Transverse colon (tissue), 4 donors: ENCODE measurements at regions not wholly inside any gene's neighbourhood (a gene's known extent, or its start where the extent isn't known, plus 50 kb on each side); places are given as distances from the start of the nearest gene placed in this dataset.
A peak's percentile ranks its signal among the peaks of the same experiment; 100 is the strongest.

Source experiments
- DNase-seq: peaks from one replicate; pipeline ENCODE4 v3.0.0-alpha.2; 2019
- H3K27ac ChIP-seq, 4 donors: fragments of 200-600 bp; sonication (generic); 2 replicates each; pipeline ENCODE4 v1.5.1; 2016 to 2018; ENCODE audit warnings: inconsistent platforms in 4 of 4
- H3K27me3 ChIP-seq: fragments of 200-600 bp; sonication (generic); 2 replicates; pipeline ENCODE4 v1.5.1; 2017; ENCODE audit warnings: inconsistent platforms
- H3K36me3 ChIP-seq, 4 donors: fragments of 200-600 bp; sonication (generic); 2 replicates each; pipeline ENCODE4 v1.5.1; 2017 to 2019; ENCODE audit warnings: inconsistent platforms in 4 of 4
- H3K4me1 ChIP-seq, 4 donors: fragments of 200-600 bp; sonication (generic); 2 replicates each; pipeline ENCODE4 v1.5.1; 2017 to 2020; ENCODE audit warnings: inconsistent platforms in 4 of 4
- H3K4me3 ChIP-seq, 4 donors: fragments of 200-600 bp; sonication (generic); 1 replicate in 1 of 4; 2 replicates in 3 of 4; pipeline versions ENCODE4 v1.5.1 to v1.6.1; 2017 to 2019; ENCODE audit warnings: inconsistent platforms in 4 of 4
- H3K9me3 ChIP-seq, 2 donors: fragments of 200-600 bp; sonication (generic); 2 replicates each; pipeline ENCODE4 v1.5.1; 2017 to 2019; ENCODE audit warnings: inconsistent platforms in 2 of 2
- EP300 ChIP-seq: sonication (generic); formaldehyde crosslinking; IDR thresholded peaks from one replicate; pipeline ENCODE4 v1.6.1; 2017; ENCODE audit warnings: antibody characterized with exemption, low read depth
- POLR2A ChIP-seq: fragments of 450-650 bp; IDR thresholded peaks from one replicate; pipeline ENCODE4 v1.6.1; 2016; ENCODE audit warnings: antibody characterized with exemption, mild to moderate bottlenecking, moderate library complexity
- POLR2AphosphoS5 ChIP-seq, 3 donors: sonication (generic); formaldehyde crosslinking; IDR thresholded peaks; one replicate each; pipeline ENCODE4 v1.6.1; 2016; ENCODE audit warnings: antibody characterized with exemption in 3 of 3
- WGBS, 2 donors: methylation state at CpG; one replicate each; pipeline ENCODE4 v1.1.5; 2018; ENCODE audit warnings: low coverage in 1 of 2; 5-methylcytosine and 5-hydroxymethylcytosine counted together
- in situ Hi-C, 4 donors: fragments of 200-750 bp; cut with MboI; loops; one replicate each; pipeline versions ENCODE4 v1.15.0 to v1.15.1; 2017; ENCODE audit warnings: low sequenced_read_pairs in 3 of 4, low pct_ligation_motif_present in 1 of 4, low pct_unique_long_range_greater_than_20kb in 1 of 4
- intact Hi-C: fragments of 100-400 bp; cut with DNase I; formaldehyde crosslinking; loops from one replicate; pipeline ENCODE4 v1.15.1; 2023; ENCODE audit warnings: low total_unique reads
- TF ChIP-seq, protein P1 (sequence below), 5 experiments: fragments of 200-600 bp in 3 of 5; fragments of 450-650 bp in 2 of 5; sonication (generic) in 3 of 5; IDR thresholded peaks; 1 replicate in 2 of 5; 2 replicates in 3 of 5; pipeline ENCODE4 v1.5.1; 2016 to 2017; ENCODE audit warnings: antibody characterized with exemption in 5 of 5, inconsistent platforms in 3 of 5, mild to moderate bottlenecking in 2 of 5, moderate library complexity in 1 of 5

GRCh38 chr6:8546496-8546895, 111.2 kb upstream of the SLC35B3 start:
- TF ChIP-seq POLR2AphosphoS5 (IDR thresholded peaks at IDR 0.05), result no peak
- no peak for TF ChIP-seq POLR2A
- TF ChIP-seq EP300, result no peak
- TF ChIP-seq, protein P1, sequence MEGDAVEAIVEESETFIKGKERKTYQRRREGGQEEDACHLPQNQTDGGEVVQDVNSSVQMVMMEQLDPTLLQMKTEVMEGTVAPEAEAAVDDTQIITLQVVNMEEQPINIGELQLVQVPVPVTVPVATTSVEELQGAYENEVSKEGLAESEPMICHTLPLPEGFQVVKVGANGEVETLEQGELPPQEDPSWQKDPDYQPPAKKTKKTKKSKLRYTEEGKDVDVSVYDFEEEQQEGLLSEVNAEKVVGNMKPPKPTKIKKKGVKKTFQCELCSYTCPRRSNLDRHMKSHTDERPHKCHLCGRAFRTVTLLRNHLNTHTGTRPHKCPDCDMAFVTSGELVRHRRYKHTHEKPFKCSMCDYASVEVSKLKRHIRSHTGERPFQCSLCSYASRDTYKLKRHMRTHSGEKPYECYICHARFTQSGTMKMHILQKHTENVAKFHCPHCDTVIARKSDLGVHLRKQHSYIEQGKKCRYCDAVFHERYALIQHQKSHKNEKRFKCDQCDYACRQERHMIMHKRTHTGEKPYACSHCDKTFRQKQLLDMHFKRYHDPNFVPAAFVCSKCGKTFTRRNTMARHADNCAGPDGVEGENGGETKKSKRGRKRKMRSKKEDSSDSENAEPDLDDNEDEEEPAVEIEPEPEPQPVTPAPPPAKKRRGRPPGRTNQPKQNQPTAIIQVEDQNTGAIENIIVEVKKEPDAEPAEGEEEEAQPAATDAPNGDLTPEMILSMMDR (IDR thresholded peaks at IDR 0.05), result no peak
- Histone ChIP-seq H3K9me3 (no peaks in the 10 kb centered on the region), H3K4me3 (no peak overlapping the region), H3K27me3 (no peaks in the 10 kb centered on the region), H3K27ac (no peak overlapping the region), H3K36me3 (no peaks in the 10 kb centered on the region), H3K4me1 (no peaks in the 10 kb centered on the region)
- no peak for DNase-seq
- intact Hi-C loops, result no loop called here
- in situ Hi-C loops, result no loop called here
- WGBS, 2 donors, result 79 to 88% methylated on average over 7 of the region's 7 CpGs

DNA sequence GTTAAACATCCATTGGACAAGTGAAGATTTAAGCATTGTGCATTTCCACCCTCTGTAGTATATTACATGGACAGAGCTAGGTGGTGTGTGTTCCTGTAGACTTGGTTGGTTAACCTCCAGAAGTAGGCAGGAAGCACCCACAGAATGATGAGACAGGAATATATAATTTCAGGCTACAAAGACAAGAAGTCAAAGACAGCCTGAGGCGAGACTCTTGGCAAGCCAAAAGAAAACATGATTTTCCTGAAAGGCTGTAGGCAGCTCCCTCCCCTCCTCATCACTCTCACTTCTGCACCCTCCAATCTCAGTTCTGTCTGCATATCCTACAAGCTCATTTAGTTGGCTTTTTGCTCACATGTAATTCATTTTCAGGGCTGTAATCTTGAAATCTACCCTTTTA, 110.0 kb upstream of the SLC35B3 start:
- Histone ChIP-seq H3K27me3 (no peaks in the 10 kb centered on the region), H3K4me1 (no peaks in the 10 kb centered on the region), H3K36me3 (no peaks in the 10 kb centered on the region), H3K27ac (no peak overlapping the region), H3K4me3 (no peak overlapping the region), H3K9me3 (peaks cover 0 to 9% of the 10 kb centered on the region in 2 donors)
- in situ Hi-C loops, result no loop called here
- TF ChIP-seq, protein P1 (IDR thresholded peaks at IDR 0.05), result no peak
- TF ChIP-seq EP300, result no peak
- no peak for TF ChIP-seq POLR2A
- no peak for TF ChIP-seq POLR2AphosphoS5 (IDR thresholded peaks at IDR 0.05)
- WGBS, 2 donors, result 88% methylated on average over 1 of the region's 1 CpG; no CpG with 5 or more reads in 1 of the 2 donors
- no peak for DNase-seq
- intact Hi-C loops, result no loop called here

DNA sequence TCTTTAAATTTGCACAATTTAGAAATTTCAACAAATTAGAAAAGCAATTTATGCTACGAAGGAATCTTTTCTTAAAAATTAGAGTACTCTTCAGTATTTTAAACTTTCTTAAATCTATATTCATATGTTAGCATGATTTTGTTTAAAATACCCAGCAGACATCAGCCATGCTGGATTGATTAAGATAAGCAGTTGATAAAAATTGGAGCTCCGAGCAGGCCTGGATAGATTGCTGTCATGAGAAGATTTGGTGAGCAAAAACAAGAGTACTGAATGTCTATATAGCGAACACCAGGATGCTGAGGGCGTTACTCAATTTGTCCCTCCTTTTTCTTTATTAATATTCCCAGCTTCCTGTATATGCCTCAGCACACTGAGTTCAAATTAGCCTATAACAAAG, 108.4 kb upstream of the SLC35B3 start:
- Histone ChIP-seq H3K36me3 (no peaks in the 10 kb centered on the region), H3K27me3 (no peaks in the 10 kb centered on the region), H3K4me1 (no peaks in the 10 kb centered on the region), H3K27ac (no peak overlapping the region), H3K9me3 (peaks cover 0 to 11% of the 10 kb centered on the region in 2 donors), H3K4me3 (no peak overlapping the region)
- 80 to 87% methylated on average over 4 of the region's 4 CpGs for WGBS, 2 donors
- intact Hi-C loops (no loop called here), in situ Hi-C loops (no loop called here)
- no peak for DNase-seq
- TF ChIP-seq POLR2AphosphoS5 (IDR thresholded peaks at IDR 0.05), result no peak
- no peak for TF ChIP-seq POLR2A
- TF ChIP-seq, protein P1 (IDR thresholded peaks at IDR 0.05), result no peak
- no peak for TF ChIP-seq EP300

DNA sequence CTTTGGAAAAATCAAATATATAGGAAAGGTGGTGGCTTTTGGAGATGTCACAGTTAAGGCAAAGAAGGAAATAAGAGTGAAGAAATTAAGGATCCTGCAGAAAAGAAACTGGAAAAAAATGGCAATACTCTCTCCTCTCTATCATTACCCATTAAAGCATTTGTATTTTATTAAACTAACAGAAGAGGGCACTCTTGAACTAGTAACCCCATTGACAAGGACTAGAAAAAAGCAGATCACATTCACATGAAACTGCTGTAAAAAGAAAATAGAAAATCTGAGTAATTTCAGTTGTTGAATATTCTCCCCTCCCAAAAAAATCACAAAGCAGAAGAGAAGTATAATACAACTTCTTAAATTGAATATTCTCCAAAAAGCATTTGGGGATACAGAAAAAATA, 104.1 kb upstream of the SLC35B3 start:
- H3K9me3 ChIP-seq, result peaks cover 0 to 11% of the 10 kb centered on the region in 2 donors
- in situ Hi-C loops (no loop called here), intact Hi-C loops (no loop called here)
- H3K27me3 ChIP-seq, result no peaks in the 10 kb centered on the region
- TF ChIP-seq, protein P1 (IDR thresholded peaks at IDR 0.05), result peak in 2 of 5 experiments; percentile 13 to 14
- no peak for TF ChIP-seq EP300
- no peaks in the 10 kb centered on the region for H3K36me3 ChIP-seq
- no peak overlapping the region for H3K4me3 ChIP-seq
- H3K4me1 ChIP-seq, result no peaks in the 10 kb centered on the region
- DNase-seq, result no peak
- no peak overlapping the region for H3K27ac ChIP-seq
